ENCODE measurements at regions not wholly inside any gene's neighbourhood (a gene's known extent, or its start where the extent isn't known, plus 50 kb on each side); places are given as distances from the start of the nearest gene placed in this dataset.
"Not testable (repeated sequence)": the region's sequence is repeated elsewhere in the genome, so short reads cannot be mapped to it uniquely, and the experiment has no call there.

- Histone ChIP-seq H2AFZ (ENCODE audit: low read length) (no peak overlapping the region), H3K36me3 (ENCODE audit: insufficient read depth, low read length) (no peaks in the 10 kb centered on the region), H3K9me3 (ENCODE audit: low read length) (peaks cover 18% of the 10 kb centered on the region), H4K20me1 (ENCODE audit: insufficient read depth, low read depth, low read length) (no peaks in the 10 kb centered on the region), H3K4me1 (ENCODE audit: low read length) (no peaks in the 10 kb centered on the region), H3K27ac (ENCODE audit: low read length) (no peak overlapping the region), H3K4me3 (ENCODE audit: low read length) (no peak overlapping the region), H3K4me2 (ENCODE audit: low read depth, low read length, poor library complexity, severe bottlenecking) (no peak overlapping the region), H3K9me2 (replicated peaks; ENCODE audit: insufficient read depth, low read length) (no peaks in the 10 kb centered on the region), H3K27me3 (ENCODE audit: low read length) (no peaks in the 10 kb centered on the region), H3K79me2 (ENCODE audit: low read length) (no peaks in the 10 kb centered on the region), H3K9ac (ENCODE audit: low read length) (no peak overlapping the region)
- DNase-seq: no peak
These were observed 560.7 kb upstream of the RBFOX1 start for GRCh38 chr16:6771956-6772355.

- no peaks in the 10 kb centered on the region for H3K27me3 ChIP-seq (ENCODE audit: low read length)
- H2AFZ ChIP-seq (ENCODE audit: low read length): no peak overlapping the region
- H3K9me2 ChIP-seq (replicated peaks; ENCODE audit: insufficient read depth, low read length): no peaks in the 10 kb centered on the region
- H3K9me3 ChIP-seq (ENCODE audit: low read length): peaks cover 27% of the 10 kb centered on the region
- no peaks in the 10 kb centered on the region for H3K36me3 ChIP-seq (ENCODE audit: insufficient read depth, low read length)
- no peak overlapping the region for H3K27ac ChIP-seq (ENCODE audit: low read length)
- no peaks in the 10 kb centered on the region for H4K20me1 ChIP-seq (ENCODE audit: insufficient read depth, low read depth, low read length)
- no peak overlapping the region for H3K9ac ChIP-seq (ENCODE audit: low read length)
- no peaks in the 10 kb centered on the region for H3K4me1 ChIP-seq (ENCODE audit: low read length)
- H3K4me3 ChIP-seq (ENCODE audit: low read length): no peak overlapping the region
- DNase-seq: no peak
- no peaks in the 10 kb centered on the region for H3K79me2 ChIP-seq (ENCODE audit: low read length)
- no peak overlapping the region for H3K4me2 ChIP-seq (ENCODE audit: low read depth, low read length, poor library complexity, severe bottlenecking)
These were observed 579.1 kb upstream of the RBFOX1 start for GRCh38 chr16:6753553-6753952.

- Histone ChIP-seq H3K27me3 (ENCODE audit: low read length) (no peaks in the 10 kb centered on the region), H3K4me2 (ENCODE audit: low read depth, low read length, poor library complexity, severe bottlenecking) (no peak overlapping the region), H3K36me3 (ENCODE audit: insufficient read depth, low read length) (no peaks in the 10 kb centered on the region), H3K4me1 (ENCODE audit: low read length) (no peaks in the 10 kb centered on the region), H3K4me3 (ENCODE audit: low read length) (no peak overlapping the region), H3K9me3 (ENCODE audit: low read length) (peaks cover 25% of the 10 kb centered on the region), H4K20me1 (ENCODE audit: insufficient read depth, low read depth, low read length) (no peaks in the 10 kb centered on the region), H2AFZ (ENCODE audit: low read length) (no peak overlapping the region), H3K9ac (ENCODE audit: low read length) (no peak overlapping the region), H3K27ac (ENCODE audit: low read length) (no peak overlapping the region), H3K79me2 (ENCODE audit: low read length) (no peaks in the 10 kb centered on the region), H3K9me2 (replicated peaks; ENCODE audit: insufficient read depth, low read length) (no peaks in the 10 kb centered on the region)
- no peak for DNase-seq
These were observed 581.5 kb upstream of the RBFOX1 start for GRCh38 chr16:6751191-6751590.

GRCh38 chr16:6749698-6750097, 582.9 kb upstream of the RBFOX1 start:
- Histone ChIP-seq H3K79me2 (ENCODE audit: low read length) (no peaks in the 10 kb centered on the region), H2AFZ (ENCODE audit: low read length) (no peak overlapping the region), H3K27me3 (ENCODE audit: low read length) (no peaks in the 10 kb centered on the region), H4K20me1 (ENCODE audit: insufficient read depth, low read depth, low read length) (no peaks in the 10 kb centered on the region), H3K4me3 (ENCODE audit: low read length) (no peak overlapping the region), H3K27ac (ENCODE audit: low read length) (no peak overlapping the region), H3K9ac (ENCODE audit: low read length) (no peak overlapping the region), H3K9me2 (replicated peaks; ENCODE audit: insufficient read depth, low read length) (no peaks in the 10 kb centered on the region), H3K4me2 (ENCODE audit: low read depth, low read length, poor library complexity, severe bottlenecking) (no peak overlapping the region), H3K4me1 (ENCODE audit: low read length) (no peaks in the 10 kb centered on the region), H3K36me3 (ENCODE audit: insufficient read depth, low read length) (no peaks in the 10 kb centered on the region), H3K9me3 (ENCODE audit: low read length) (peaks cover 18% of the 10 kb centered on the region)
- no peak for DNase-seq

- H4K20me1 ChIP-seq (ENCODE audit: insufficient read depth, low read depth, low read length); H3K36me3 ChIP-seq (ENCODE audit: insufficient read depth, low read length); H3K27ac ChIP-seq (ENCODE audit: low read length); H3K27me3 ChIP-seq (ENCODE audit: low read length); H3K4me2 ChIP-seq (ENCODE audit: low read depth, low read length, poor library complexity, severe bottlenecking); H3K79me2 ChIP-seq (ENCODE audit: low read length); H3K4me3 ChIP-seq (ENCODE audit: low read length); H3K9me2 ChIP-seq (replicated peaks; ENCODE audit: insufficient read depth, low read length); DNase-seq; H3K9ac ChIP-seq (ENCODE audit: low read length); H2AFZ ChIP-seq (ENCODE audit: low read length); H3K4me1 ChIP-seq (ENCODE audit: low read length): not testable (repeated sequence)
- peaks cover 10% of the 10 kb centered on the region for H3K9me3 ChIP-seq (ENCODE audit: low read length)
These were observed 596.3 kb upstream of the RBFOX1 start for GRCh38 chr16:6736302-6736701.

- H3K4me3 ChIP-seq (ENCODE audit: low read length): no peak overlapping the region
- no peaks in the 10 kb centered on the region for H3K9me2 ChIP-seq (replicated peaks; ENCODE audit: insufficient read depth, low read length)
- H3K79me2 ChIP-seq (ENCODE audit: low read length): no peaks in the 10 kb centered on the region
- H3K36me3 ChIP-seq (ENCODE audit: insufficient read depth, low read length): no peaks in the 10 kb centered on the region
- no peaks in the 10 kb centered on the region for H4K20me1 ChIP-seq (ENCODE audit: insufficient read depth, low read depth, low read length)
- no peak overlapping the region for H2AFZ ChIP-seq (ENCODE audit: low read length)
- H3K27ac ChIP-seq (ENCODE audit: low read length): no peak overlapping the region
- DNase-seq: no peak
- peaks cover 10% of the 10 kb centered on the region for H3K9me3 ChIP-seq (ENCODE audit: low read length)
- no peak overlapping the region for H3K4me2 ChIP-seq (ENCODE audit: low read depth, low read length, poor library complexity, severe bottlenecking)
- H3K9ac ChIP-seq (ENCODE audit: low read length): no peak overlapping the region
- H3K4me1 ChIP-seq (ENCODE audit: low read length): no peaks in the 10 kb centered on the region
- no peaks in the 10 kb centered on the region for H3K27me3 ChIP-seq (ENCODE audit: low read length)
These were observed 597.0 kb upstream of the RBFOX1 start for GRCh38 chr16:6735631-6736030.

- no peak overlapping the region for H2AFZ ChIP-seq (ENCODE audit: low read length)
- H3K9me3 ChIP-seq (ENCODE audit: low read length): peaks cover 4% of the 10 kb centered on the region
- H4K20me1 ChIP-seq (ENCODE audit: insufficient read depth, low read depth, low read length): no peaks in the 10 kb centered on the region
- H3K4me1 ChIP-seq (ENCODE audit: low read length): no peaks in the 10 kb centered on the region
- H3K27me3 ChIP-seq (ENCODE audit: low read length): no peaks in the 10 kb centered on the region
- DNase-seq: no peak
- H3K27ac ChIP-seq (ENCODE audit: low read length): no peak overlapping the region
- H3K79me2 ChIP-seq (ENCODE audit: low read length): no peaks in the 10 kb centered on the region
- no peaks in the 10 kb centered on the region for H3K9me2 ChIP-seq (replicated peaks; ENCODE audit: insufficient read depth, low read length)
- H3K36me3 ChIP-seq (ENCODE audit: insufficient read depth, low read length): no peaks in the 10 kb centered on the region
- H3K4me2 ChIP-seq (ENCODE audit: low read depth, low read length, poor library complexity, severe bottlenecking): no peak overlapping the region
- no peak overlapping the region for H3K9ac ChIP-seq (ENCODE audit: low read length)
- H3K4me3 ChIP-seq (ENCODE audit: low read length): no peak overlapping the region
These were observed 600.5 kb upstream of the RBFOX1 start for GRCh38 chr16:6732166-6732565.

- Histone ChIP-seq H3K4me2 (ENCODE audit: low read depth, low read length, poor library complexity, severe bottlenecking) (no peak overlapping the region), H3K9me3 (ENCODE audit: low read length) (no peaks in the 10 kb centered on the region), H3K27ac (ENCODE audit: low read length) (no peak overlapping the region), H4K20me1 (ENCODE audit: insufficient read depth, low read depth, low read length) (no peaks in the 10 kb centered on the region), H2AFZ (ENCODE audit: low read length) (no peak overlapping the region), H3K4me3 (ENCODE audit: low read length) (no peak overlapping the region), H3K27me3 (ENCODE audit: low read length) (no peaks in the 10 kb centered on the region), H3K4me1 (ENCODE audit: low read length) (no peaks in the 10 kb centered on the region), H3K79me2 (ENCODE audit: low read length) (no peaks in the 10 kb centered on the region), H3K9ac (ENCODE audit: low read length) (no peak overlapping the region), H3K36me3 (ENCODE audit: insufficient read depth, low read length) (no peaks in the 10 kb centered on the region), H3K9me2 (replicated peaks; ENCODE audit: insufficient read depth, low read length) (no peaks in the 10 kb centered on the region)
- no peak for DNase-seq
These were observed 604.3 kb upstream of the RBFOX1 start for GRCh38 chr16:6728381-6728780.

GRCh38 chr16:6726621-6727020, 606.0 kb upstream of the RBFOX1 start:
- Histone ChIP-seq H3K4me1 (ENCODE audit: low read length) (no peaks in the 10 kb centered on the region), H3K36me3 (ENCODE audit: insufficient read depth, low read length) (no peaks in the 10 kb centered on the region), H3K9me3 (ENCODE audit: low read length) (no peaks in the 10 kb centered on the region), H3K4me2 (ENCODE audit: low read depth, low read length, poor library complexity, severe bottlenecking) (no peak overlapping the region), H2AFZ (ENCODE audit: low read length) (no peak overlapping the region), H4K20me1 (ENCODE audit: insufficient read depth, low read depth, low read length) (no peaks in the 10 kb centered on the region), H3K79me2 (ENCODE audit: low read length) (no peaks in the 10 kb centered on the region), H3K27me3 (ENCODE audit: low read length) (no peaks in the 10 kb centered on the region), H3K9me2 (replicated peaks; ENCODE audit: insufficient read depth, low read length) (no peaks in the 10 kb centered on the region), H3K4me3 (ENCODE audit: low read length) (no peak overlapping the region), H3K9ac (ENCODE audit: low read length) (no peak overlapping the region), H3K27ac (ENCODE audit: low read length) (no peak overlapping the region)
- no peak for DNase-seq

Data from Karpas-422 (cell line).